Heart right ventricle (tissue), 16 donors: ENCODE measurements at regions not wholly inside any gene's neighbourhood (a gene's known extent, or its start where the extent isn't known, plus 50 kb on each side); places are given as distances from the start of the nearest gene placed in this dataset.

Experiments used
- ATAC-seq, 8 donors: fragments of 200-7000 bp; cut with Tn5 transposase; one replicate each; pipeline ENCODE4 v1.9.1; 2020; ENCODE audit warnings: mild to moderate bottlenecking in 8 of 8, moderate library complexity in 8 of 8, moderate number of reproducible peaks in 1 of 8
- DNase-seq, 2 donors: peaks; one replicate each; pipeline ENCODE4 v3.0.0-alpha.2; 2020
- H3K27ac ChIP-seq, 10 donors: fragments of 200-600 bp; sonication (generic) in 2 of 10; one replicate each; pipeline versions ENCODE4 v1.5.0 to v1.8.0; 2020 to 2022; ENCODE audit warnings: mild to moderate bottlenecking in 3 of 10
- H3K27me3 ChIP-seq, 7 donors: fragments of 200-600 bp; one replicate each; pipeline ENCODE4 v1.8.0; 2021 to 2022; ENCODE audit warnings: mild to moderate bottlenecking in 2 of 7
- H3K36me3 ChIP-seq, 9 donors: fragments of 200-600 bp; sonication (generic) in 1 of 9; one replicate each; pipeline versions ENCODE4 v1.5.0 to v1.8.0; 2020 to 2022; ENCODE audit warnings: mild to moderate bottlenecking in 2 of 9
- H3K4me1 ChIP-seq, 9 donors: fragments of 200-600 bp; sonication (generic) in 1 of 9; one replicate each; pipeline versions ENCODE4 v1.5.0 to v1.8.0; 2020 to 2022; ENCODE audit warnings: mild to moderate bottlenecking in 4 of 9
- H3K4me3 ChIP-seq, 10 donors: fragments of 200-600 bp; sonication (generic) in 2 of 10; one replicate each; pipeline versions ENCODE4 v1.5.0 to v1.8.0; 2020 to 2022; ENCODE audit warnings: mild to moderate bottlenecking in 7 of 10, moderate library complexity in 2 of 10
- H3K9me3 ChIP-seq, 11 donors: fragments of 200-600 bp in 10 of 11; sonication (generic) in 2 of 11; one replicate each; pipeline versions ENCODE4 v1.5.0 to v1.8.0; 2013 to 2022; ENCODE audit warnings: mild to moderate bottlenecking in 2 of 11, control low read depth in 1 of 11, moderate library complexity in 1 of 11
- CTCF ChIP-seq, 9 donors: fragments of 200-600 bp; sonication (generic) in 2 of 9; IDR thresholded peaks; one replicate each; pipeline versions ENCODE4 v1.5.0 to v1.8.0; 2021 to 2022; ENCODE audit warnings: antibody characterized with exemption in 9 of 9, mild to moderate bottlenecking in 5 of 9, moderate library complexity in 1 of 9
- WGBS, 2 donors: extraction: QIAGEN DNeasy Blood & Tissue Kit; methylation state at CpG; one replicate each; pipeline ENCODE4 v1.1.7; 2013; ENCODE audit warnings: inconsistent platforms in 1 of 2; 5-methylcytosine and 5-hydroxymethylcytosine counted together
- intact Hi-C, 10 donors: fragments of 100-400 bp; cut with DNase I; formaldehyde crosslinking; loops; one replicate each; pipeline versions ENCODE4 v1.11.1 to v1.14.2; 2022
- donor health status: Arrhythmogenic right ventricular cardiomyopathy.
- donor health status: ischemic (EF 13 %, LVEDD 7.1; RV severe dilation, severe dysfunction).
- donor health status: healthy with polysubstance abuse.
- donor health status: DM: no; HTN: yes; CAD: no.
- donor health status: DM: no; HTN: no; CAD: no.
- donor health status: ischemic (EF 25% LVEDD 6.9; RV normal size, moderate dysfunction).
- donor health status: ischemic (EF 25% LVEDD 5.7; RV mildly dilated, moderate dysfunction).
- donor health status: healthy.
- donor health status: DM: yes; HTN: yes; CAD: no.
- donor health status: Ischemic cardiomyopathy.
- donor health status: ischemic (EF 35%, LVEDD 5.7; RV mildly dilated, moderate dysfunction).
- donor health status: nonischemic (EF 11% LVEDD 7.7; RV severe dilation, severe dysfunction).
- donor health status: DM: yes; HTN: yes; CAD: no.
- donor health status: PGD.
- donor health status: ischemic (EF 29% LVEDD 5.4; RV normal size, mild dysfunction).
- donor health status: nonischemic (EF 23%, LVEDD 6.1; RV moderate dilation, normal function).

- H3K27me3 ChIP-seq = no peaks in the 10 kb centered on the region
- H3K4me1 ChIP-seq = peaks cover 0 to 21% (median 0%) of the 10 kb centered on the region in 9 donors
- DNase-seq (no peak), ATAC-seq (no peak)
- 56 to 61% methylated on average over 4 of the region's 4 CpGs for WGBS, 2 donors
- intact Hi-C loops = no loop called here
- H3K4me3 ChIP-seq = no peak overlapping the region
- H3K9me3 ChIP-seq = no peaks in the 10 kb centered on the region
- no peaks in the 10 kb centered on the region for H3K36me3 ChIP-seq
- no peak overlapping the region for H3K27ac ChIP-seq
- no peak for TF ChIP-seq CTCF (IDR thresholded peaks at IDR 0.05)
Measured at GRCh38 chr2:155689791-155690190, 642.7 kb downstream of the NR4A2 start.

- H3K36me3 ChIP-seq = no peaks in the 10 kb centered on the region
- H3K4me3 ChIP-seq = no peak overlapping the region
- no peaks in the 10 kb centered on the region for H3K27me3 ChIP-seq
- no peak for ATAC-seq
- H3K4me1 ChIP-seq = peaks cover 0 to 16% (median 0%) of the 10 kb centered on the region in 9 donors
- intact Hi-C loops = no loop called here
- no peak for TF ChIP-seq CTCF (IDR thresholded peaks at IDR 0.05)
- DNase-seq = no peak
- WGBS, 2 donors = 68 to 76% methylated on average over 1 of the region's 1 CpG
- no peak overlapping the region for H3K27ac ChIP-seq
- no peaks in the 10 kb centered on the region for H3K9me3 ChIP-seq
Measured at GRCh38 chr2:155687181-155687580, 645.3 kb downstream of the NR4A2 start.

GRCh38 chr2:155679647-155680046 lies 652.9 kb downstream of the NR4A2 start:
- DNase-seq (no peak), ATAC-seq (no peak)
- no peak overlapping the region for H3K27ac ChIP-seq
- H3K9me3 ChIP-seq = peaks cover 0 to 15% (median under 1%) of the 10 kb centered on the region in 11 donors
- intact Hi-C loops = no loop called here
- no peaks in the 10 kb centered on the region for H3K36me3 ChIP-seq
- WGBS, 2 donors = 75 to 89% methylated on average over 2 of the region's 2 CpGs
- no peaks in the 10 kb centered on the region for H3K27me3 ChIP-seq
- no peak for TF ChIP-seq CTCF (IDR thresholded peaks at IDR 0.05)
- no peak overlapping the region for H3K4me3 ChIP-seq
- H3K4me1 ChIP-seq = no peaks in the 10 kb centered on the region

- intact Hi-C loops = no loop called here
- H3K27me3 ChIP-seq = no peaks in the 10 kb centered on the region
- DNase-seq (no peak), ATAC-seq (no peak)
- 69 to 72% methylated on average over 2 of the region's 2 CpGs for WGBS, 2 donors
- no peak overlapping the region for H3K4me3 ChIP-seq
- no peaks in the 10 kb centered on the region for H3K4me1 ChIP-seq
- TF ChIP-seq CTCF (IDR thresholded peaks at IDR 0.05) = no peak
- no peaks in the 10 kb centered on the region for H3K36me3 ChIP-seq
- peaks cover 0 to 34% (median 5%) of the 10 kb centered on the region in 11 donors for H3K9me3 ChIP-seq
- no peak overlapping the region for H3K27ac ChIP-seq
Measured at GRCh38 chr2:155675920-155676319, 656.6 kb downstream of the NR4A2 start.

GRCh38 chr2:155665704-155666103 lies 666.8 kb downstream of the NR4A2 start:
- no peak overlapping the region for H3K27ac ChIP-seq
- TF ChIP-seq CTCF (IDR thresholded peaks at IDR 0.05) = no peak
- 61 to 72% methylated on average over 5 of the region's 5 CpGs for WGBS, 2 donors
- H3K27me3 ChIP-seq = no peaks in the 10 kb centered on the region
- H3K4me1 ChIP-seq = no peaks in the 10 kb centered on the region
- H3K4me3 ChIP-seq = no peak overlapping the region
- no peaks in the 10 kb centered on the region for H3K9me3 ChIP-seq
- ATAC-seq (no peak), DNase-seq (no peak)
- intact Hi-C loops = no loop called here
- no peaks in the 10 kb centered on the region for H3K36me3 ChIP-seq
